COLO668 (cell line): ENCODE measurements at regions not wholly inside any gene's neighbourhood (a gene's known extent, or its start where the extent isn't known, plus 50 kb on each side); places are given as distances from the start of the nearest gene placed in this dataset.
"Not testable (repeated sequence)": the region's sequence is repeated elsewhere in the genome, so short reads cannot be mapped to it uniquely, and the experiment has no call there.

Source experiments
- DNase-seq: peaks from one replicate; lab custom pipeline; 2025; ENCODE audit not compliant: unreplicated experiment; lab: John Stamatoyannopoulos, UW

GRCh38 chr1:157233131-157233530, 94.9 kb upstream of the ETV3 start:
- DNase-seq, result no peak

GRCh38 chr1:157231846-157232525, 93.8 kb upstream of the ETV3 start:
- DNase-seq, result no peak

- no peak for DNase-seq
Observed at GRCh38 chr1:157230500-157230899, 92.3 kb upstream of the ETV3 start.

GRCh38 chr1:157227700-157228099, 89.5 kb upstream of the ETV3 start:
- DNase-seq, result no peak

- DNase-seq, result no peak
Observed at GRCh38 chr1:157226739-157227138, 88.5 kb upstream of the ETV3 start.

- no peak for DNase-seq
Observed at GRCh38 chr1:157219600-157219999, 81.4 kb upstream of the ETV3 start.

GRCh38 chr1:157219182-157219581, 81.0 kb upstream of the ETV3 start:
- DNase-seq, result no peak

- no peak for DNase-seq
Observed at GRCh38 chr1:157218671-157219070, 80.5 kb upstream of the ETV3 start.

GRCh38 chr1:157217486-157217885, 79.3 kb upstream of the ETV3 start:
- no peak for DNase-seq

- no peak for DNase-seq
Observed at GRCh38 chr1:157213836-157214235, 75.6 kb upstream of the ETV3 start.

- no peak for DNase-seq
Observed at GRCh38 chr1:157209514-157209913, 71.3 kb upstream of the ETV3 start.

- DNase-seq, result not testable (repeated sequence)
Observed at GRCh38 chr1:157205982-157206381, 67.8 kb upstream of the ETV3 start.

- no peak for DNase-seq
Observed at GRCh38 chr1:157203166-157203565, 65.0 kb upstream of the ETV3 start.

- no peak for DNase-seq
Observed at GRCh38 chr1:157202331-157202730, 64.1 kb upstream of the ETV3 start.

GRCh38 chr1:157201767-157202166, 63.6 kb upstream of the ETV3 start:
- no peak for DNase-seq

- no peak for DNase-seq
Observed at GRCh38 chr1:157200451-157200850, 62.3 kb upstream of the ETV3 start.

GRCh38 chr1:157199421-157199755, 61.2 kb upstream of the ETV3 start:
- DNase-seq, result no peak

GRCh38 chr1:157198619-157199420, 60.6 kb upstream of the ETV3 start:
- DNase-seq, result no peak

GRCh38 chr1:157197906-157198435, 59.8 kb upstream of the ETV3 start:
- no peak for DNase-seq

- not testable (repeated sequence) for DNase-seq
Observed at GRCh38 chr1:157196670-157197456, 58.7 kb upstream of the ETV3 start.

GRCh38 chr1:157196245-157196543, 58.0 kb upstream of the ETV3 start:
- DNase-seq, result no peak
